Prostate gland (tissue), 2 donors: ENCODE measurements at regions not wholly inside any gene's neighbourhood (a gene's known extent, or its start where the extent isn't known, plus 50 kb on each side); places are given as distances from the start of the nearest gene placed in this dataset.
"Not testable (repeated sequence)": the region's sequence is repeated elsewhere in the genome, so short reads cannot be mapped to it uniquely, and the experiment has no call there.

Experiments used
- DNase-seq: peaks from one replicate; pipeline ENCODE4 v3.0.0-alpha.2; 2019; ENCODE audit warnings: low spot score
- H3K27ac ChIP-seq, 2 donors: fragments of 200-600 bp; sonication (generic); 2 replicates each; pipeline ENCODE4 v1.5.1; 2017 to 2019
- H3K27me3 ChIP-seq: fragments of 200-600 bp; sonication (generic); replicated peaks from 2 replicates; pipeline ENCODE4 v1.5.1; 2019; ENCODE audit not compliant: insufficient read depth
- H3K36me3 ChIP-seq, 2 donors: fragments of 200-600 bp; sonication (generic); 1 replicate in 1 of 2; 2 replicates in 1 of 2; pipeline versions ENCODE4 v1.5.1 to v1.8.1; 2017 to 2019
- H3K4me1 ChIP-seq: fragments of 200-600 bp; sonication (generic); replicated peaks from 2 replicates; pipeline ENCODE4 v1.5.1; 2019
- H3K4me3 ChIP-seq, 2 donors: fragments of 200-600 bp; sonication (generic); 2 replicates each; pipeline ENCODE4 v1.5.1; 2017 to 2019
- H3K9me3 ChIP-seq: fragments of 200-600 bp; sonication (generic); 2 replicates; pipeline ENCODE4 v1.5.1; 2017
- POLR2A ChIP-seq: fragments of 450-650 bp; IDR thresholded peaks from one replicate; pipeline ENCODE4 v1.6.1; 2016; ENCODE audit warnings: antibody characterized with exemption, mild to moderate bottlenecking
- POLR2AphosphoS5 ChIP-seq: sonication (generic); formaldehyde crosslinking; IDR thresholded peaks from one replicate; pipeline ENCODE4 v1.6.1; 2017; ENCODE audit warnings: antibody characterized with exemption
- WGBS: methylation state at CpG from one replicate; pipeline ENCODE4 v1.1.5; 2018; 5-methylcytosine and 5-hydroxymethylcytosine counted together
- intact Hi-C: fragments of 100-400 bp; cut with DNase I; formaldehyde crosslinking; loops from one replicate; pipeline ENCODE4 v1.14.2; 2022
- TF ChIP-seq, protein P1 (sequence below), 4 experiments: fragments of 200-600 bp in 2 of 4; fragments of 450-650 bp in 2 of 4; sonication (generic) in 2 of 4; IDR thresholded peaks; 1 replicate in 3 of 4; 2 replicates in 1 of 4; pipeline ENCODE4 v1.5.1; 2016 to 2019; ENCODE audit warnings: antibody characterized with exemption in 4 of 4, mild to moderate bottlenecking in 2 of 4, moderate library complexity in 2 of 4

DNA sequence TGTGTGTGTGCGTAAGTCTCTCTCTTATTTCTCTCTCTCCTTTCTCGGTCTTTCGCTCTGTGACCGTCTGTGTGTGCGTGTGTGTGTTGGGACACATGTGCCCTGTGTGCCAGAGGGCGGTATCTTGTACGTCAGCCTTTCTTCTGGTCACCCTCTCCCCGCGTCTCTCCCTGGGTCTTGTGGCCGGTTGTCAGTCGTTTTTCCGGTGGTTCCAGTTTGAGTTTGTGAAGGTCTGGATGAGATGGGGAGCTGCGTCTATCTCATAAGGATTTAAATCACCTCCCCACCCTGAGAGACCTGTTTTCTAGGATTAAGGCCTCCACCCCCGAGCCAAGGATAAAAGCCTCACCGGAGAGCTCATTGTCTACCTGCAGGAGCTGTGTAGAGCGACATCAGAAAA, 295.5 kb upstream of the ZNF337 start:
- TF ChIP-seq, protein P1, sequence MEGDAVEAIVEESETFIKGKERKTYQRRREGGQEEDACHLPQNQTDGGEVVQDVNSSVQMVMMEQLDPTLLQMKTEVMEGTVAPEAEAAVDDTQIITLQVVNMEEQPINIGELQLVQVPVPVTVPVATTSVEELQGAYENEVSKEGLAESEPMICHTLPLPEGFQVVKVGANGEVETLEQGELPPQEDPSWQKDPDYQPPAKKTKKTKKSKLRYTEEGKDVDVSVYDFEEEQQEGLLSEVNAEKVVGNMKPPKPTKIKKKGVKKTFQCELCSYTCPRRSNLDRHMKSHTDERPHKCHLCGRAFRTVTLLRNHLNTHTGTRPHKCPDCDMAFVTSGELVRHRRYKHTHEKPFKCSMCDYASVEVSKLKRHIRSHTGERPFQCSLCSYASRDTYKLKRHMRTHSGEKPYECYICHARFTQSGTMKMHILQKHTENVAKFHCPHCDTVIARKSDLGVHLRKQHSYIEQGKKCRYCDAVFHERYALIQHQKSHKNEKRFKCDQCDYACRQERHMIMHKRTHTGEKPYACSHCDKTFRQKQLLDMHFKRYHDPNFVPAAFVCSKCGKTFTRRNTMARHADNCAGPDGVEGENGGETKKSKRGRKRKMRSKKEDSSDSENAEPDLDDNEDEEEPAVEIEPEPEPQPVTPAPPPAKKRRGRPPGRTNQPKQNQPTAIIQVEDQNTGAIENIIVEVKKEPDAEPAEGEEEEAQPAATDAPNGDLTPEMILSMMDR (IDR thresholded peaks at IDR 0.05) = no peak
- no peak for TF ChIP-seq POLR2AphosphoS5
- no peak for TF ChIP-seq POLR2A
- WGBS = 55% methylated on average over 16 of the region's 16 CpGs
- Histone ChIP-seq H3K27me3 (no peaks in the 10 kb centered on the region), H3K9me3 (no peaks in the 10 kb centered on the region), H3K27ac (no peak overlapping the region), H3K36me3 (no peaks in the 10 kb centered on the region), H3K4me3 (no peak overlapping the region), H3K4me1 (no peaks in the 10 kb centered on the region)
- DNase-seq = no peak
- intact Hi-C loops = no loop called here

DNA sequence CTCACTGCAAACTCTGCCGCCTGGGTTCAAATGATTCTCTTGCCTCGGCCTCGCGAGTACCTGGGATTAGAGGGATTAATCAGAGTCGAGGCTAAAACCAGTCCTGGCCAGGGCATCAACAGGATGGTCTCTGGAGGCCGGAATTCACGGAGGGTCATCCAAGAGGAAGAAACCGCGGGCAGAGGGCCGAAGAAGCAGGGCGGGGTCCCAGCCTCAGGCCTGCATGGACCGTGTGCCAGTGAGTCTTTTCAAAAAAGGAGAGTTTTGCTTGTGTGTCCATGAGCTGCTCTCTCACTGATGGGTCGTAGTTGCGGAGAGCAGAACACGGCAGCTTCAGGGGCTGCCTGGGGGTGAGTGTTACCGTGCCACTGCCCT, 295.1 kb upstream of the ZNF337 start:
- TF ChIP-seq, protein P1 (IDR thresholded peaks at IDR 0.05) = no peak
- no peak for TF ChIP-seq POLR2A
- TF ChIP-seq POLR2AphosphoS5 = no peak
- WGBS = 91% methylated on average over 16 of the region's 16 CpGs
- H3K9me3 ChIP-seq = no peaks in the 10 kb centered on the region
- H3K36me3 ChIP-seq = no peaks in the 10 kb centered on the region
- H3K27ac ChIP-seq = no peak overlapping the region
- DNase-seq = no peak
- no peak overlapping the region for H3K4me3 ChIP-seq
- no peaks in the 10 kb centered on the region for H3K4me1 ChIP-seq
- intact Hi-C loops = no loop called here
- H3K27me3 ChIP-seq = no peaks in the 10 kb centered on the region

DNA sequence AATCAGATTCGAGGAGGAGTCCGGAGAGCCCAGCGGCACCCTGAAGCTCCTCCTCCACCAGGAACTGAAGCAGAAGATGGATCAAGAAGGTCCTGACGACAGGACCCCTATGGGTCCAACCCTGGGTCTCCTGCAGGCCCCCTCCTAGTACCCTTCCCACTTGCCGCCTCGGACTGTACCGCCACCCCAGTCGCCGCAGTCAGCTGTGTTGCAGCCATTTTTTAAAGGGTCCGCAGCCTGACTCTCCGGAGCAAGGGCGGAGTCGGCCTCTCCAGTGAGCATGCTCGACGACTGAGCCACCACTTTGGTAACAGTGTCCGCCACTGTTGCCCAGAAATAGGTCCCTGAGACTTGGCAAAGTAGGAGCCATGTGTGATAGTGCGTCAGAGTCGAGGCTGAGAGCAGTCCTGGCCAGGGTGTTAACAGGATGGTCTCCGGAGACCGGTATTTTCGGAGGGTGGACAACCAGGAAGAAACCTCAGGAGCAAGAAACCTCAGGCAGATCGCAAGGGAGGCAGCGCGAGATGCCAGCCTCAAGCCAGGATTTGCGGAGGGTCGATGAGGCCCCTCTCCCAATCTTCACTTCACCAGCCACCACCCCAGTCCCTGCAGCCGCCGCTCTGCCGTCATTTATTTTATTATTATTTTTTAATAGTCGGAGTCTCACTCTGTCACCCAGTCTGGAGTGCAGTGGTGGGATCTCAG, 294.6 kb upstream of the ZNF337 start:
- WGBS = 93% methylated on average over 25 of the region's 30 CpGs
- Histone ChIP-seq H3K4me1 (no peaks in the 10 kb centered on the region), H3K27ac (no peak overlapping the region), H3K9me3 (no peaks in the 10 kb centered on the region), H3K27me3 (no peaks in the 10 kb centered on the region), H3K36me3 (no peaks in the 10 kb centered on the region), H3K4me3 (no peak overlapping the region)
- intact Hi-C loops = no loop called here
- no peak for DNase-seq
- TF ChIP-seq, protein P1 (IDR thresholded peaks at IDR 0.05) = no peak
- no peak for TF ChIP-seq POLR2A
- TF ChIP-seq POLR2AphosphoS5 = no peak

DNA sequence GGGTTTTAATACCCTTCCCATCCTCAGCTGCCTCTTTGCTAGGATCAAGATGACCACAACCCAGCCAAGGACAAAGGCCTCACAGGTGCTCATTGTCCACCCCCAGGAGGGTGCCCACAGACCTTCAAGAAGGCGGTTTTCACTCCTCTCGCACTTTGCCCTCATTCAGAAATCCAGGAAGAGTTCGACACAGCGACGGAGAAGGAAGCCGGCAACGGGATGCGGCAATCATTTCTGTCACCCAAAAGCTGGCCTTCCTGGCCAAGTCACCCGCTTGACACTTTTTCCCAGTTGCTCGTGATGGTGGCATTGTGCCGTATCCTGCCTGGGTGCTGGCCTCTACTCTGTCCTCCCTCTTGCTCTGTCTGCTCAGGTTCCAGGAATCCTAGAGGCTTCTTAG, 293.0 kb upstream of the ZNF337 start:
- intact Hi-C loops, H3K4me1 ChIP-seq, DNase-seq, H3K36me3 ChIP-seq, H3K27me3 ChIP-seq, H3K27ac ChIP-seq, H3K9me3 ChIP-seq, H3K4me3 ChIP-seq: not testable (repeated sequence)
- 93% methylated on average over 11 of the region's 11 CpGs for WGBS

DNA sequence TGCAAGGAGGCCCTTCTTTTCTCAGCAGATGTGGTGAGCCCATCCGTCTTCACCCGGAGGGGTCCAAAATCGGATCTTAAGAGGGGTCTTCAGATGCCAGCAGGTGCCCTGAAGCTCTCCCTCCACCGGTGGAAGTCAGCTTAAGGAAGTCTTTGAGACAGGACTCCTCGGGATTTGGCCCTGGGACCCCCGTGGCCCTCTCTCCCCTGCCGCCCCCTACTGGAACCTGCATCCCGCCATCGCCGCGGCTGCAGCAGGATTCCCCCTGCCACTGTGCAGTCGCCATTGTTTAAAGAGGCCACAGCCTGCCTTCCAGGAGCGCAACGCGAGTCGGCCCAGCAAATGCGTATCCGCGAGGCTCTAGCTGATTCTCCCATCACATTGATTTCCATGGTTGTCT, 292.5 kb upstream of the ZNF337 start:
- Histone ChIP-seq H3K36me3 (no peaks in the 10 kb centered on the region), H3K4me1 (no peaks in the 10 kb centered on the region), H3K9me3 (no peaks in the 10 kb centered on the region), H3K4me3 (no peak overlapping the region), H3K27me3 (no peaks in the 10 kb centered on the region), H3K27ac (no peak overlapping the region)
- TF ChIP-seq, protein P1 (IDR thresholded peaks at IDR 0.05) = no peak
- TF ChIP-seq POLR2AphosphoS5 (no peak), POLR2A (no peak)
- no peak for DNase-seq
- intact Hi-C loops = no loop called here
- 93% methylated on average over 19 of the region's 19 CpGs for WGBS

DNA sequence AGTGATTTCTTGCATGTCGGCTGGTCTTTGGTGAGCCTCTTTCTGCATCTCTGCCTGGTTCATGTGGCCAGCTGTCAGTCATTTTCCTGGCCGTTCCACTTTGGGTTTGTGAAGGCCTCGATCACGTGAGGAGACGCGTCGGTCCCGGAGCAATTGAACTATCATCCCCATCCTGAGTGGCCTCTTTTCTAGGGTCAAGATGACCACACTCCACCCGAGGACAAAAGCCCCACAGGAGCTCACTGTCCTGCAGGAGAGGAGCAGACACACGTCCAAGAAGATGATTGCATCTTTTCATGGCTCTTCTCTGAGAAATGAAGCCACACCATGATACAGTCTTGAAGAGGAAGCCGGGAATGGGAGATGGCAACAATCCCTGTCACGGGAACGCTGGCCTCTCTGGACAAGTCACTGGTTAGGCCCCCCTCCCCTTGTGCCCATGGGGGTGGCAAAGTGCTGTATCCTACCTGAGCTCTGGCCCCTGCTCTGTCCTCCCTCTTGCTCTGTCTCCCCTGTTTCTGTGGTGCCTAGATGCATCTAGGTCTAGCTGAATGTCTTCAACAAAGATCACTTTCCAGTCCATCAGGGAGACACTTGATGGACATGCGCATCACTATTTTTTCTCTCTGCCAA, 291.4 kb upstream of the ZNF337 start:
- WGBS = 92% methylated on average over 14 of the region's 14 CpGs
- H3K36me3 ChIP-seq, H3K4me1 ChIP-seq, DNase-seq, H3K9me3 ChIP-seq, intact Hi-C loops, H3K27me3 ChIP-seq, H3K27ac ChIP-seq, H3K4me3 ChIP-seq: not testable (repeated sequence)
